Sciatic nerve (tissue), 2 donors: ENCODE measurements at regions not wholly inside any gene's neighbourhood (a gene's known extent, or its start where the extent isn't known, plus 50 kb on each side); places are given as distances from the start of the nearest gene placed in this dataset.
A peak's percentile ranks its signal among the peaks of the same experiment; 100 is the strongest.

Source experiments
- ATAC-seq: fragments of 200-7000 bp; cut with Tn5 transposase; one replicate; pipeline ENCODE4 v1.9.1; 2020; ENCODE audit warnings: mild to moderate bottlenecking, moderate library complexity
- DNase-seq: peaks from one replicate; pipeline ENCODE4 v3.0.0-alpha.2; 2020; ENCODE audit warnings: low spot score
- intact Hi-C: fragments of 100-400 bp; cut with DNase I; formaldehyde crosslinking; loops from one replicate; pipeline ENCODE4 v1.14.2; 2022
- donor health status: DM: no; HTN: no; CAD: no.
- donor health status: DM: no; HTN: no; CAD: no.

DNA sequence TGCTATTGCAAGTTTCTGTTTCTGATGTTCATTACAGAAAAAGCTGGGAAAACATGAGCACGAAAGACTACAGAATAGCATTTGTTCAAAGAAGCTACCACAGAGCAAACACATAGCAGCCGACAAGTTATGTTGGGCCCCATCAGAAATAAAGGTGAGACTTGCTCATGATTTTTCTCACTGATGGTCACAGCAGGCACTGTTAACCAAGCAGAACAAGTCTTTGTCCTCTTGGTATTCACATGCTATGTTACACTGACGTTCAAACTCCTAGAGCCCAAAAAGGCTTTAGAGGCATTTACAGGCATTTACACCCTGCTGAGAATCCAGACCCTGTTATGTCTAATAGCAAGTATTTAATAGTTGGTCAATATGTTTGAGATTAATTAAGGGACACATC, 235.0 kb upstream of the HNMT start:
- ATAC-seq (no peak), DNase-seq (no peak)
- intact Hi-C loops: no loop called here

DNA sequence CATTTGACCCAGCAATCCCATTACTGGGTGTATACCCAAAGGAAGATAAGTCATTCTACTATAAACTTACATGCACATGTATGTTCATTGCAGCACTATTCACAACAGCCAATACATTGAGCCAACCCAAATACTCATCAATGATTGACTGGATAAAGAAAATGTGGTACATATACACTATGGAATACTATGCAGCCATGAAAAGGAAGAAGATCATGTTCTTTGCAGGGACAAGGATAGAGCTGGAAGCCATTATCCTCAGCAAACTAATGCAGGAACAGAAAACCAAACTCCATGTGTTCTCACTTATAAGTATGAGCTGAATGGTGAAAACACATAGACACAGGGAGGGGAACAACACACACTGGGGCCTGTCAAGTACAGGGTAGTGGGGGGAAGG, 226.7 kb upstream of the HNMT start:
- DNase-seq (no peak), ATAC-seq (no peak)
- intact Hi-C loops: no loop called here

DNA sequence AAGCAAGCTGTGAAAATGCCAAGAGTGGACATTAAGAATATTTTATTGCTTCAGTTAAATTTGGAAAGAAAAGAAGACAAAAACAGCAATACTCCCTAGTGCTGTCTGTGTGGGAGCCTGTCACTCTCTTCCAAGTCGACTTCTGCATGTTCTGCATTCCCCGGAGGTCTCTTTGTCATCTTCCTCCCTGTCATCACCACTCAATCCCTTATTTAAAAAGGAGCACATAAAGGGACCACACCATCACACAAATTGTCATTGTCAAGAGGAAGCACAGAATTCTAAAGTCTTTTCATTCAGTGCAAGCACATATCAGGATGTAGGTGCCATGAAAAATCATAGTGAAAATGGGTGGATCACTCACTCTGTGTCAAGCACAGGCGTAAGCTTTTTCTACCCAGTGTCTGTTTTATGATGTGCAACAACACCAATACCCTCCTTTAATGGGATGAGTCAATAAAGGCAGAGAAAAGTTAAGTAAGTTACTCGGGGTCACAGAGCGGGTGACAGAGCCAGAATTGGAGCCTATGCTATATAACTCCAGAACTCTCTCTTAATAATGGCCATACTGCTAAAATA, 222.4 kb upstream of the HNMT start:
- intact Hi-C loops: no loop called here
- no peak for DNase-seq

DNA sequence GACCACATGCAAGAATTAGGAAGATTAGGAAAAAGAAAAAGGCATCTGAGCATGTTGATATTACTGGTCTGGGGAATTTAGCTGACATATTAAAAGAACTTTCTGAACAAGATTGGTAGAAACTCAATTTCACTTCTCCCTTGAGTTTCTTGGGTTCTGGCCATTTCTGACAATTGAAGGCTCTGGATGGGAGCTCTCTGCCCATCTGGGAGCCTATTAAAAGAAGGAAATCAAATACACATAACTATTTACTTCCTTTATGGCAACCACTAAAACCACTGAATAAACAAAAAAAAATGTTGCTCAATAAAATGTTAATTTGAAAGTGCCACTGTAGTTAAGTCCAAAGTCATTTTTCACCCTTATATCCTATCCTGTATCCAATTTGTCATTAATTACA, 216.8 kb upstream of the HNMT start:
- intact Hi-C loops: no loop called here
- no peak for ATAC-seq
- no peak for DNase-seq

More for the DNA sequence above, 222.4 kb upstream of the HNMT start:
- ATAC-seq: no peak

DNA sequence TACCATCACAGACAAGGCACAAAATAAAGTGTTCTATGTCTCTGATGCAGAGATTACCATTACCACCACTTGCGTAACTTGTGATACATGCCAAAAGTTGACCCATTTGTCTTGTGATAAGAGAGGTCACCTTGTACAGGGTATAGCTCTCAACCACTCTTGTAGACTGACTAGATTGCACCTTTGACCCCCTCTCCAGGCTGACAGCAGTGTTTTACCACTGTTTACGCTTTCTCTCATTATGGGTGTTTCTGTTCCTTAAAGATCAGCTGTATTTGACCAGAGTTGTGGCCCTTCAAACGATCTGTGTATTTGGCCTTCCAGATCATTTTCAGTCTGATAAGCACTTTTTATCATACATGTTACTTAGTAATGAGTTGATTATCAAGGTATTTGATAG, 215.7 kb upstream of the HNMT start:
- intact Hi-C loops: no loop called here
- ATAC-seq: no peak
- no peak for DNase-seq

DNA sequence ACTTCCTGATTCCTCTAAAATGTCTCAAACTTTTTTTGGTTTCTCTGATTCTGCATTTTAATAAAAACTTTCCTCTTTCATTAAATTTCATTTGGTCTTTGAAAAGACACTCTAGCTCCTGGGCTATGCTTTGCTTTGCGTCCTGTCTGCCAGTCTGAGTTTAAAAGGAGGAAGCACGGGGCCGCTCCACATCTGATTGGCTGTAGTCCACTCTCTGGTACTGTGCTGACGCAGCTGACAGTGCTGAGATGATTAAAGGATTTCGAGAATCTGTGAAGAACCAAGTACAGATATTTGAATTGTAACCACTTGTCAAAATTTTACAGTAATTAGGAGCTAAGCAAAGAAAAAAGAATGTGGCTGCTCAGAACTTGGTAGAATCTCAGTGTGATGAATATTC, 199.6 kb upstream of the HNMT start:
- intact Hi-C loops: loop anchor here (10.0 kb wide), 1 partner anchor 640 kb away; no protein-coding TSS in a partner anchor

DNA sequence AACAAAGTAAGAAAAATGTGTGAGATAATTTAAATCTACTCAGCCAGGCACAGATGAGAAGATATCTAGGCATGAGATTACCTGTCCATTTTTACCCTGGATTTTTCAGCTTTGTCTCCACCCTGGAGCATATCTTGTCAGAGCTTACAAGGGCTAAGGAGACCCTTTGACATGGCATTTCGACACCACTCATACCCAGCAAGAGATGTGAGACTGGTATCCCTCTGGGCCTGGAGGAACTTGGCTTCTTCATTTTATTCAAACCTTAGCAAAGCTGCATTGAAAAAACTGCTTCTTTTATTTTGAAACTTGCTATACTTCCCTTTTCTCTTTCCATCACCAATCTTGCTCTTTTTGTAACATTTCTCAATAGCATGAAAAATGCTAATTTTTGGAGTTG, 194.9 kb upstream of the HNMT start:
- intact Hi-C loops: loop anchor here (10.0 kb wide), 1 partner anchor 645 kb away; no protein-coding TSS in a partner anchor
- ATAC-seq (no peak), DNase-seq (no peak)

More for the DNA sequence above, 199.6 kb upstream of the HNMT start:
- ATAC-seq (no peak), DNase-seq (no peak)

DNA sequence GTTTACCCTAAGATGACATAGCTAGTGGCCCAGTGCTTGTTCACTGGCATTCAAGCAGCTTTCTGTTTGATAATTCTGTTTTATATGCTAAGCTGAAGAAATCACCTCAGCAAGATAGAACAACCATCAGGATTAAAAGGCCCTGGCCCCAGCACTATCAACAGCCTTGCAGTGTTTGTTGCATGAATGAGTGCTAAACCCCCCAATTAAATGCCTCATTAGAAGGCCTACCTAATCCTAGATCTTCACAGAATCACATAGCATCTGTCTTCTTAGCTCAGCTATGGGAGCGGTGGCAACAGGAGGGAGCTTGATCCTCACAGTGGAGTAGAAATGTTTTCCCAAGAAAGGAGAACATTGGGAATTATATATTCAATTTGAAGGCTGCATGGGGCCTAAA, 194.1 kb upstream of the HNMT start:
- ATAC-seq: no peak
- intact Hi-C loops: no loop called here
- no peak for DNase-seq

DNA sequence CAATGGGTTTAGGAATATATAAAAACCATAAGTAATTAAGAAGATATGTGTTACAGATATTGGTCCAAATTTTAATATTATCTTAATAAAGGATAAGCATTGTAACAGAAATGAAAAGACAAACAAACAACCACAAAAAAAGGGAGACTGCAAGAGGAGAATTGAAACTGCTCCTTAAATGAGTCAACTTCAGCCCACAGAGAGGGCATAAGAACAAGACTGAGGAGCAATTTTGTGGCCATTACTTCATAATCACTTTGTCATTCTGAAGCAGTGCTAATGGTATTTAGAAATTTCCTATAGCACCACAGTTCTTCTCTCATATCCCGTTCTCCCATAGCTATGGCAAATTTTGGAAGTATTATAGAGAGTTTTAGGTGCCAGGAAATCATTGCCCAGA, 193.2 kb upstream of the HNMT start:
- DNase-seq: no peak
- intact Hi-C loops: no loop called here
- no peak for ATAC-seq

DNA sequence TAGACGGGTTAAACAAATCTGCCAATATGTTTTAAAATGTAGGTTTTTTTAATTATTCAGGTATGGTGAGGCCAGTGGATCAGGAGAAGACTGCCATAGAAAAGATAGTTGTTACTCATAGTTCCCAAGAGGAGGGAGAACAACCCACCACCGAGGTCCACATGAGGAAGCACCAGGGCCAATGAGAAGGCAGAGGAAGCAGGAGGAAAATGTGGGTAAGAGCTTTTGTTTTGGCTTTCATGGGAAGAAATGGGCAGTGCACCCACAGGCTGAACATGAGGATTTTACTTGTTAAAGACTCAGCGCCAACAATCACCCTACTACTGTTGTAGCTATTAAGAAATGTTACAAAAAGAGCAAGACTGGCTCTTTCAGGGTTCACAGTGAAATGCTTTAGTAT, 191.8 kb upstream of the HNMT start:
- DNase-seq (no peak), ATAC-seq (no peak)
- intact Hi-C loops: no loop called here

DNA sequence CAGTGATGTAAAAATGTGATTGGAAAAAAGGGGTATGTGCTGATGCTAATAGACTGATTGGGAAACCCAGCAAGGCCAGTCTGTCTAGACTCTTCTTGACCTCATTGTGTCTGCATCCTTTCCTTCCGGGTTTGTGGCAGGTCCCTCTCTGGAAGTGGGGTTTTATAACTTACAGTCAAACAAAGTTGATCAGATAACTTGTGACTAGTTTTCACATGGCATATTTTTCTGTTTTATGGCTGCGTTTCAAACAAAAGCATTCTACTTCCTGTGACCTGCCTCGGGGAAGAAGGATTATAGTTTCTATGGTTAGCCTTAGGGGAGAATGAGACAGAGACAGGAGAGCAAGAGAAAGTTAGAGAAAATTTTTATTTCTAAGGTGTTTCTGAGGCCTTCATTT, 188.7 kb upstream of the HNMT start:
- intact Hi-C loops: no loop called here
- ATAC-seq: no peak

DNA sequence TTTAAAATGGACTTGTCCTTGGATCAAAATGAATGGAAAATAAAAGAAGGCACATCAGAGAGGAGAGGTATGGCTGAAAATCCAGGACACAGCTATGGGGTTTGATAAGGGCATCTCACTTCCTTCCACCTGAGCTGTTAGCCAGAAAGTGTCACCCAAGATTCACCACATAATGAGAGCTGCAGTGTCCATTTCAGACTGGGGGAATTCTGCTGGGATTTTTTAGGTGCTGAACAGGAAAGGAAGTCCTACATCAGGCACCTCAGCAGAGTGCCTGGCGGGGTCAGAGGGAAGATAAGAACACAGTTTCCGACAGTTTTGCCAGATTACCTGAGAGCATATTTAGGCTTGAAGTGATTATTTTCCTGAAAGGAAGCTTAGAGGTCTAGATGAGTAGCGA, 187.6 kb upstream of the HNMT start:
- intact Hi-C loops: loop anchor here (1.0 kb wide), 1 partner anchor 14 kb away; no protein-coding TSS in a partner anchor
- DNase-seq (no peak), ATAC-seq (no peak)

More for the DNA sequence above, 188.7 kb upstream of the HNMT start:
- DNase-seq: no peak

DNA sequence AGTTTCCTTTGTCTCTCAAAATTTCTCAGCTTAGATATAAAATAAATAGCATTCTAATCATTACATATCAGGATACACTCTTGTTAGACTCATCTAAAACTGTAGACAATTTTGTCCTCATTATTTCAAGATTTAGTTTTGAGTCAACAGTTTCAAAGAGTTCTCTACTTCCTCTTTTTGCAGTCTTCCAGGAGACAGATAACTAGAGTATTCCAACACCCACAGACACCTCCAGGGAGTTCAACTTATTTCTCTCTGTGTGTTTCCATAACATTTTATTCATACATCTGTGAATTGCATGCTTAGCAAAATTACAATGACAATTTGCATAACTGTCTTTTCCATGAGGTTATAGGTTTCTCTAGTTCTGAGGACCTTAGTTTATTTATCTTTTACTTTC, 166.6 kb upstream of the HNMT start:
- no peak for DNase-seq
- intact Hi-C loops: no loop called here
- ATAC-seq: no peak

DNA sequence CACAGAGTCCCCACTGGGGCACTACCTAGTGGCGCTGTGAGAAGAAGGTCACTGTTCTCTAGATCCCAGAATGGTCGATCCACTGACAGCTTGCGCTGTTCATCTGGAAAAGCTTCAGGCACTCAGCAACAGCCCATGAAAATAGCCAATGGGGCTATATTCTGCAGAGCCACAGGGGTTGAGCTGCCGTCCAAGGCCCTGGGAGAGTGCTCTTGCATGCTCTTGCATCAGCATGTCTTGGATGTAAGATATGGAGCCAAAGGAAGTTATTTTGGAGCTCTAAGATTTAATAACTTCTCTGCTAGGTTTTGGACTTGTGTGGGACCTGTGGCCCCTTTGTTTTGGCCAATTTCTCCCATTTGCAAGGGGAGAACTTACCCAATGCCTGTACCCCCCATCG, 164.7 kb upstream of the HNMT start:
- no peak for DNase-seq
- intact Hi-C loops: no loop called here
- ATAC-seq: no peak

DNA sequence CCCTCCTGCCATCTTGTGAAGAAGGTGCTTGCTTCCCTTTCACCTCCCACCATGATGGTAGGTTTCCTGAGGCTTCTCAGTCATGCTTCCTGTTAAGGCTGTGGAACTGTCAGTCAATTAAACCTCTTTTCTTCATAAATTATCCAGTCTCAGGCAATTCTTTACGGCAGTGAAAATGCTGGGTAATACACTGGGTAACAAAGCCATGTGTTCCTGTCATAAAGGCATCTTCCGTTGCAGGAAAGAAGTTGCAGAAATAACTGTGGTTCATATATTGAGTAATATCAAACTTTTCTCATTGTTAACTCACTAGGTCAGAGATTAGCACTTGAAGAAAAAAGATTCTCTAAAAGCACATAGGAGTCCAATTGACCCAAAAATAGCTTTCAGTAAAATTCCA, 163.9 kb upstream of the HNMT start:
- ATAC-seq (peak; percentile 23), DNase-seq (no peak)
- intact Hi-C loops: no loop called here

DNA sequence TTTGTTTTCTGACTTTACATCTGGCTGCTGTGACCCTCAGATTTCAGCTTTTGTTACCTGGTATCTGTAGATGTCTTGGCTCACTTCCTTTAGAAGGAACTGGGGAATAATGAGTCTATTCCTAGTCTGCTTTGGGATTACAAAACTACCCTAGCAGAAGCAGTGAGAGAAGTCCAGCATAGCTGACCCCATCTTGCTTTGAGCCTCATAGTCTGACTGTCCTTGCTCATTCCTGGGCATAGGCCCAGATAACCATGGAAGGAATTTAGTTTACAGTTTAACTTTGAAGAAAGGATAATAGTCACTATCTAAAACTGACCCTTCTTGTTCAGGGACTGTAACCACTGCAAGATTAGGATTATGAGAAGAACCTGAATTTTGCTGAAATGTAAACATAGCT, 163.0 kb upstream of the HNMT start:
- intact Hi-C loops: no loop called here
- no peak for DNase-seq
- peak; percentile 69 for ATAC-seq

DNA sequence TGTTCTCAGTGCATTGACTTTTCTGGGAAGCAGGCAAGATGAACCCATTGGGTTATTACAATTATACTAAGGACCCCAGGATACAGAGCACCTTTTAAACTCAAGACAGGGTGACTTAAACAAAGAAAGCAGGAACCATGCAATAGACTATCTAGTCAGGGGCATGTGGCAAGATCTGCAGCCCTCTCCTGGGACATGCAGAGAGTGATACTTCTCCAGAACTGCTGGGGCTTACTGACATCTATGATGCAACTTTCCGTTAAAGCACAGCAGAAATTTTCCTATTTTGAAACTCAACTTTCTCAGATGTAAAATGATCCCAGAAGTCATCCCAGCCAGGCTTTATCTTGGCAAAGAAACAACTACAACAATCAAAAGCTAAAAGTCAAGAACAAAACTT, 162.2 kb upstream of the HNMT start:
- intact Hi-C loops: no loop called here
- DNase-seq (no peak), ATAC-seq (peak; percentile 95)

DNA sequence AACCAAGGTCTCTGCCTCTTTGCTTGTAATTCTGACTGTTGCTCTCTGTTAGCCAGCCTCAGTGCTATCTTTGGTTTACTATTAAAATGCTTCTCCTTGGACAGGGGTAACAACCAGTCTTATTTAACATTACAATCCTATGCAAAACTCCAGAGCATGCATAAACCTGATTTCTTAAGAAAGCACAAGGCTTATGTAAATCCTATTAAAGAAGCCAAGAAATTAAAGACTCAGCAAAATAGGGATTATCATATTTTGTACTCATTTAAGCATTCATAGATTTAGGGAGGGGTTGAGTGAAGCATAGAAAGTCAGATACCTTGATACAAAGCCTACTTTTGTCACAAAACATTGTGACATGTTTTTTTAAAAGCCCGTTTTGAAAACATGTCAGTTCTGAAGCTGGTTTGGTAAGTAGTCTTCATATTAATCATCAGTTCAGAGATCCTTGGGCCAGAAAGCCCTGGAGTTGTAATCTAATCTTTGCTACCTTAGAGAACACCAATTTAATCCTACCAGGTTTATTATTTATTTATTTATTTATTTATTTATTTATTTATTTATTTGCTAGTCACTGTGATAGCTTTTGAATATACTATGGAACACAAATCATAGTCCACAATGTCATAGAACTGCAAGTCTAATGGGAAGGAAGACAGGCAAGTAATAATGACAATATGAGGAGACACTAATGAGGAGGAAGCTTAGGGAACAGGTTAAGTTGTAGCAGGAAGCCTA, 158.0 kb upstream of the HNMT start:
- no peak for ATAC-seq
- intact Hi-C loops: no loop called here
- no peak for DNase-seq

DNA sequence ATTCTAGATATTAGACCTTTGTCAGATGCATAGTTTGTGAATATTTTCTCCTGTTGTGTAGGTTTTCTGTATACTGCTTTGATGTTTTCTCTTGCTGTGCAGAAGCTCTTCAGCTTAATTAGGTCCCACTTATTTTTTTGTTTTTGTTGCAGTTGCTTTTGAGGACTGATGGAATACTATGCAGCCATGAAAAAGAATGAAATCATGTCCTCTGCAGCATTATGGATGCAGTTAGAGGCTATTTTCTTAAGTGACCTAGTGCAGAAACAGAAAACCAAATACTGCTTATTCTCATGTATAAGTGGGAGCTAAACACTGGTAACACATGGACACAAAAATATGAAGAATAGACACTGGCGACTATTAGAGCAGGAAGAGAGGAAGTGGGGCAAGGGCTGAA, 155.0 kb upstream of the HNMT start:
- DNase-seq (no peak), ATAC-seq (no peak)
- intact Hi-C loops: no loop called here

DNA sequence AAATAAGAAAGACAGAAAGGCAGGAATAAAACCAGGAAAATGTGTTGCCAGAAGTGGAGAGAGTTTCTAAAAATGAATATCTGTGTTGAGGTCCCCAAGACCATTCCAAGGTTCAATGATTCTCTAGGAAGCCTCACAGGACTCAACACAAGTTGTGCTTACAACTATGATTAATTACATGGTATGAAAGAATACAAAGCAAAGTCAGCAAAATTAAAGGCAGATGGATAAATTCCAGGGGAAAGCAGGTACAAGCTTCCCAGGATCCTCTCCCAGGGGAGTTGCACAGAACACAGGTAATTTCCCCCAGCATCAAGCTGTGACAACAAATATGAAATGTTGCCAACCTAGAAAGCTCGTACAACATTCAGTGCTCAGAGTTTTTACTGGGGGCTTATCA, 154.4 kb upstream of the HNMT start:
- DNase-seq (no peak), ATAC-seq (no peak)
- intact Hi-C loops: loop anchor here (1.0 kb wide), 1 partner anchor 8 kb away; no protein-coding TSS in a partner anchor

DNA sequence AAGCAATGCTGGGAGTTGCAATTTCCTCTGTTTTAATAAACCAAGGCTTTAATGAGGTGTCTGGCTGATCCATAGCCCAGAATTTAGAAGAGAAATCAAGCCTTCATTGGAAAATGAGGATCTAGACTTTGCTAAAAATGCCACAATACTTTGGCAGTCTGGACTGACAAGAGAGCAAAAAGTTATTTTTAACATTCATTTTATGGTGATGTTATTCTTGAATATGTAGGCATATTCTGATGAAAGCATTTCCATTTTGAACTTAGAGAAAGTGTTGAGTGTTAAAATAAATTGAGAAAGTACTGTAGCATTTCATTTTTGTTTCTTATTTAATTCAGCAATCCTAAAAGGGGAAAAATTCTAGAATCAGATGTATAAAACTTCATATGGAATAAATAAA, 151.8 kb upstream of the HNMT start:
- ATAC-seq (no peak), DNase-seq (no peak)
- intact Hi-C loops: no loop called here
